ENCODE measurements at regions not wholly inside any gene's neighbourhood (a gene's known extent, or its start where the extent isn't known, plus 50 kb on each side); places are given as distances from the start of the nearest gene placed in this dataset.
A peak's percentile ranks its signal among the peaks of the same experiment; 100 is the strongest.

GRCh38 chr4:125010796-125011503 lies 298.4 kb upstream of the ANKRD50 start:
- H3K36me3 ChIP-seq (replicated peaks in 1 of 2; ENCODE audit: control insufficient read depth in 2 of 2, insufficient read depth in 2 of 2, low read length in 2 of 2), result no peaks in the 10 kb centered on the region
- no peak overlapping the region for H2BK15ac ChIP-seq (ENCODE audit: low read length)
- no peak overlapping the region for H2AK5ac ChIP-seq (ENCODE audit: low read depth, low read length)
- no peak overlapping the region for H2BK120ac ChIP-seq (ENCODE audit: low read depth, low read length)
- H2AFZ ChIP-seq (ENCODE audit: low read length), result peak overlapping the region; percentile 21
- no peak overlapping the region for H3K4ac ChIP-seq (ENCODE audit: low read length)
- H2BK12ac ChIP-seq (ENCODE audit: low read length), result no peak overlapping the region
- H4K8ac ChIP-seq (ENCODE audit: low read depth, low read length), result no peak overlapping the region
- no peak overlapping the region for H3K27ac ChIP-seq (replicated peaks; ENCODE audit: low read length)
- no peak overlapping the region for H3K4me3 ChIP-seq (ENCODE audit: low read length in 2 of 2)
- H3K79me1 ChIP-seq (ENCODE audit: low read depth, low read length), result no peaks in the 10 kb centered on the region
- no CpG with 5 or more reads among the region's 7 CpGs for WGBS, 2 donors (ENCODE audit: extremely low coverage in 2 of 2, insufficient read length in 2 of 2, insufficient replicate concordance in 1 of 2)
- no peak overlapping the region for H3K4me2 ChIP-seq (ENCODE audit: insufficient read depth, low read length, poor library complexity, severe bottlenecking)
- no peak overlapping the region for H3K18ac ChIP-seq (ENCODE audit: low read length)
- H3K9me3 ChIP-seq (replicated peaks in 1 of 2; ENCODE audit: control insufficient read depth in 2 of 2, insufficient read depth in 1 of 2, low read depth in 1 of 2, low read length in 2 of 2), result peaks cover 0 to 12% of the 10 kb centered on the region in 2 donors
- no peak for DNase-seq (ENCODE audit: low spot score)
- no peaks in the 10 kb centered on the region for H3K27me3 ChIP-seq (ENCODE audit: control insufficient read depth in 3 of 3, insufficient read depth in 3 of 3, low read depth in 1 of 3, low read length in 3 of 3)
- H3K23ac ChIP-seq (ENCODE audit: low read depth, low read length, poor library complexity), result no peak overlapping the region
- H4K91ac ChIP-seq (ENCODE audit: low read depth, low read length, poor library complexity), result no peak overlapping the region
- peaks cover 0 to 2% of the 10 kb centered on the region in 2 donors for H3K4me1 ChIP-seq (ENCODE audit: control insufficient read depth in 2 of 2, insufficient read depth in 1 of 2, low read depth in 1 of 2, low read length in 2 of 2)
- H2BK5ac ChIP-seq (ENCODE audit: low read length), result no peak overlapping the region
- H3K9ac ChIP-seq (ENCODE audit: low read depth, low read length, poor library complexity), result no peak overlapping the region
- no peak overlapping the region for H3K14ac ChIP-seq (ENCODE audit: low read length)

- H2BK12ac ChIP-seq (ENCODE audit: low read length), result no peak overlapping the region
- H3K4me2 ChIP-seq (ENCODE audit: insufficient read depth, low read length, poor library complexity, severe bottlenecking), result no peak overlapping the region
- DNase-seq (ENCODE audit: low spot score), result no peak
- H2AFZ ChIP-seq (ENCODE audit: low read length), result no peak overlapping the region
- H3K23ac ChIP-seq (ENCODE audit: low read depth, low read length, poor library complexity), result no peak overlapping the region
- H3K18ac ChIP-seq (ENCODE audit: low read length), result no peak overlapping the region
- H2AK5ac ChIP-seq (ENCODE audit: low read depth, low read length), result no peak overlapping the region
- no peaks in the 10 kb centered on the region for H3K27me3 ChIP-seq (ENCODE audit: control insufficient read depth in 3 of 3, insufficient read depth in 3 of 3, low read depth in 1 of 3, low read length in 3 of 3)
- no peak overlapping the region for H3K14ac ChIP-seq (ENCODE audit: low read length)
- H2BK120ac ChIP-seq (ENCODE audit: low read depth, low read length), result no peak overlapping the region
- no peak overlapping the region for H3K9ac ChIP-seq (ENCODE audit: low read depth, low read length, poor library complexity)
- no peak overlapping the region for H2BK15ac ChIP-seq (ENCODE audit: low read length)
- no peak overlapping the region for H4K8ac ChIP-seq (ENCODE audit: low read depth, low read length)
- no peak overlapping the region for H3K27ac ChIP-seq (replicated peaks; ENCODE audit: low read length)
- H3K79me1 ChIP-seq (ENCODE audit: low read depth, low read length), result no peaks in the 10 kb centered on the region
- H3K4me3 ChIP-seq (ENCODE audit: low read length in 2 of 2), result no peak overlapping the region
- no peak overlapping the region for H4K91ac ChIP-seq (ENCODE audit: low read depth, low read length, poor library complexity)
- H3K4me1 ChIP-seq (ENCODE audit: control insufficient read depth in 2 of 2, insufficient read depth in 1 of 2, low read depth in 1 of 2, low read length in 2 of 2), result peaks cover 2 to 7% of the 10 kb centered on the region in 2 donors
- H3K9me3 ChIP-seq (replicated peaks in 1 of 2; ENCODE audit: control insufficient read depth in 2 of 2, insufficient read depth in 1 of 2, low read depth in 1 of 2, low read length in 2 of 2), result peaks cover 0 to 10% of the 10 kb centered on the region in 2 donors
- H2BK5ac ChIP-seq (ENCODE audit: low read length), result no peak overlapping the region
- WGBS, 2 donors (ENCODE audit: extremely low coverage in 2 of 2, insufficient read length in 2 of 2, insufficient replicate concordance in 1 of 2), result no CpG with 5 or more reads among the region's 1 CpG
- H3K4ac ChIP-seq (ENCODE audit: low read length), result no peak overlapping the region
- no peaks in the 10 kb centered on the region for H3K36me3 ChIP-seq (replicated peaks in 1 of 2; ENCODE audit: control insufficient read depth in 2 of 2, insufficient read depth in 2 of 2, low read length in 2 of 2)
Measured at GRCh38 chr4:125008676-125009075, 296.1 kb upstream of the ANKRD50 start.

- Histone ChIP-seq H3K36me3 (replicated peaks in 1 of 2; ENCODE audit: control insufficient read depth in 2 of 2, insufficient read depth in 2 of 2, low read length in 2 of 2) (no peaks in the 10 kb centered on the region), H3K4ac (ENCODE audit: low read length) (no peak overlapping the region)
Measured at GRCh38 chr4:125004676-125005075, 292.1 kb upstream of the ANKRD50 start.

GRCh38 chr4:125003840-125004239 lies 291.3 kb upstream of the ANKRD50 start:
- H2AFZ ChIP-seq (ENCODE audit: low read length), result no peak overlapping the region
- no peak overlapping the region for H3K27ac ChIP-seq (replicated peaks; ENCODE audit: low read length)
- H3K4me3 ChIP-seq (ENCODE audit: low read length in 2 of 2), result no peak overlapping the region
- H3K4ac ChIP-seq (ENCODE audit: low read length), result no peak overlapping the region
- WGBS, 2 donors (ENCODE audit: extremely low coverage in 2 of 2, insufficient read length in 2 of 2, insufficient replicate concordance in 1 of 2), result no CpG with 5 or more reads among the region's 3 CpGs
- H4K8ac ChIP-seq (ENCODE audit: low read depth, low read length), result no peak overlapping the region
- no peak overlapping the region for H2BK120ac ChIP-seq (ENCODE audit: low read depth, low read length)
- H3K23ac ChIP-seq (ENCODE audit: low read depth, low read length, poor library complexity), result no peak overlapping the region
- H3K9me3 ChIP-seq (replicated peaks in 1 of 2; ENCODE audit: control insufficient read depth in 2 of 2, insufficient read depth in 1 of 2, low read depth in 1 of 2, low read length in 2 of 2), result peaks cover 0 to 10% of the 10 kb centered on the region in 2 donors
- no peak overlapping the region for H3K4me2 ChIP-seq (ENCODE audit: insufficient read depth, low read length, poor library complexity, severe bottlenecking)
- no peaks in the 10 kb centered on the region for H3K27me3 ChIP-seq (ENCODE audit: control insufficient read depth in 3 of 3, insufficient read depth in 3 of 3, low read depth in 1 of 3, low read length in 3 of 3)
- H3K14ac ChIP-seq (ENCODE audit: low read length), result no peak overlapping the region
- no peak overlapping the region for H3K9ac ChIP-seq (ENCODE audit: low read depth, low read length, poor library complexity)
- no peaks in the 10 kb centered on the region for H3K79me1 ChIP-seq (ENCODE audit: low read depth, low read length)
- H2BK15ac ChIP-seq (ENCODE audit: low read length), result no peak overlapping the region
- peaks cover 0 to 7% of the 10 kb centered on the region in 2 donors for H3K4me1 ChIP-seq (ENCODE audit: control insufficient read depth in 2 of 2, insufficient read depth in 1 of 2, low read depth in 1 of 2, low read length in 2 of 2)
- no peak overlapping the region for H2BK12ac ChIP-seq (ENCODE audit: low read length)
- no peak overlapping the region for H2AK5ac ChIP-seq (ENCODE audit: low read depth, low read length)
- H3K18ac ChIP-seq (ENCODE audit: low read length), result no peak overlapping the region
- DNase-seq (ENCODE audit: low spot score), result no peak
- H4K91ac ChIP-seq (ENCODE audit: low read depth, low read length, poor library complexity), result no peak overlapping the region
- no peak overlapping the region for H2BK5ac ChIP-seq (ENCODE audit: low read length)
- H3K36me3 ChIP-seq (replicated peaks in 1 of 2; ENCODE audit: control insufficient read depth in 2 of 2, insufficient read depth in 2 of 2, low read length in 2 of 2), result no peaks in the 10 kb centered on the region

More at GRCh38 chr4:125004676-125005075, 292.1 kb upstream of the ANKRD50 start:
- Histone ChIP-seq H2AFZ (ENCODE audit: low read length) (peak overlapping the region; percentile 62), H3K79me1 (ENCODE audit: low read depth, low read length) (no peaks in the 10 kb centered on the region), H2BK15ac (ENCODE audit: low read length) (no peak overlapping the region), H2BK120ac (ENCODE audit: low read depth, low read length) (no peak overlapping the region), H3K9ac (ENCODE audit: low read depth, low read length, poor library complexity) (no peak overlapping the region), H3K4me3 (ENCODE audit: low read length in 2 of 2) (no peak overlapping the region), H3K27me3 (ENCODE audit: control insufficient read depth in 3 of 3, insufficient read depth in 3 of 3, low read depth in 1 of 3, low read length in 3 of 3) (no peaks in the 10 kb centered on the region), H4K8ac (ENCODE audit: low read depth, low read length) (no peak overlapping the region), H2BK5ac (ENCODE audit: low read length) (no peak overlapping the region), H3K14ac (ENCODE audit: low read length) (no peak overlapping the region), H3K27ac (replicated peaks; ENCODE audit: low read length) (no peak overlapping the region), H3K18ac (ENCODE audit: low read length) (no peak overlapping the region), H3K9me3 (replicated peaks in 1 of 2; ENCODE audit: control insufficient read depth in 2 of 2, insufficient read depth in 1 of 2, low read depth in 1 of 2, low read length in 2 of 2) (peaks cover 0 to 10% of the 10 kb centered on the region in 2 donors), H3K23ac (ENCODE audit: low read depth, low read length, poor library complexity) (no peak overlapping the region), H3K4me1 (ENCODE audit: control insufficient read depth in 2 of 2, insufficient read depth in 1 of 2, low read depth in 1 of 2, low read length in 2 of 2) (peaks cover 0 to 7% of the 10 kb centered on the region in 2 donors), H2BK12ac (ENCODE audit: low read length) (no peak overlapping the region), H2AK5ac (ENCODE audit: low read depth, low read length) (no peak overlapping the region), H4K91ac (ENCODE audit: low read depth, low read length, poor library complexity) (no peak overlapping the region), H3K4me2 (ENCODE audit: insufficient read depth, low read length, poor library complexity, severe bottlenecking) (no peak overlapping the region)
- no CpG with 5 or more reads among the region's 3 CpGs for WGBS, 2 donors (ENCODE audit: extremely low coverage in 2 of 2, insufficient read length in 2 of 2, insufficient replicate concordance in 1 of 2)
- no peak for DNase-seq (ENCODE audit: low spot score)
